K562 (cell line): ENCODE measurements at regions not wholly inside any gene's neighbourhood (a gene's known extent, or its start where the extent isn't known, plus 50 kb on each side); places are given as distances from the start of the nearest gene placed in this dataset.

Experiments
- ATAC-seq: fragments of 200-7000 bp; cut with Tn5 transposase; 3 replicates; pipeline ENCODE4 v1.9.1; 2020; ENCODE audit warnings: moderate library complexity
- BruUV-seq: library from RNA; stranded (reverse); fragments of 400-500 nt; replicated peaks from 2 replicates; lab custom pipeline; 2021; lab: Mats Ljungman, UMichigan
- CTCF ChIA-PET: fragments of 300-600 bp; formaldehyde crosslinking; extraction: SDS; loops from one replicate; lab custom pipeline; 2021; ENCODE audit warnings: low intra/inter-chr PET ratio; lab: Yijun Ruan, JAX
- POLR2A ChIA-PET: fragments of 300-600, 350-650 bp; sonication (Branson Sonifier 250); formaldehyde crosslinking; extraction: SDS; loops from one replicate; lab custom pipeline; 2021; ENCODE audit warnings: antibody characterized with exemption, inconsistent platforms; lab: Yijun Ruan, JAX
- DNase-seq, 4 experiments: peaks; one replicate each; pipeline versions ENCODE4 v3.0.0 to v3.0.0-alpha.2; 2011 to 2018; ENCODE audit warnings: low spot score in 3 of 4, mixed read lengths in 3 of 4; ENCODE audit errors: extremely low read depth in 1 of 4
- FAIRE-seq: peaks from 2 replicates; lab custom pipeline; 2011; peaks lifted over from hg19 to GRCh38; lab: Jason Lieb, UNC
- H2AFZ ChIP-seq: 2 replicates; pipeline ENCODE4 v1.6.0; 2011; ENCODE audit warnings: low read depth, low read length, control low read depth, inconsistent platforms
- H3K27ac ChIP-seq: fragments of 200-600 bp; 3 replicates; pipeline ENCODE4 v1.8.0; 2011; ENCODE audit warnings: low read depth, mild to moderate bottlenecking, control low read depth, inconsistent platforms, low read length, moderate library complexity, mixed read lengths; ENCODE audit errors: extremely low read depth
- H3K27me3 ChIP-seq, 2 experiments: fragments of 300-600 bp in 1 of 2; 2 replicates in 1 of 2; 3 replicates in 1 of 2; pipeline versions ENCODE4 v1.6.0 to v1.8.0; 2011; ENCODE audit warnings: inconsistent platforms in 2 of 2, low read length in 2 of 2, mild to moderate bottlenecking in 1 of 2, mixed read lengths in 1 of 2, moderate library complexity in 1 of 2; ENCODE audit not compliant: control insufficient read depth in 2 of 2, insufficient read depth in 2 of 2
- H3K36me3 ChIP-seq: fragments of 300-600 bp; 3 replicates; pipeline ENCODE4 v1.8.0; 2011; ENCODE audit warnings: mild to moderate bottlenecking, low read length, inconsistent platforms; ENCODE audit not compliant: control insufficient read depth, insufficient read depth
- H3K4me1 ChIP-seq, 2 experiments: fragments of 200-600 bp in 1 of 2; replicated peaks in 1 of 2; 2 replicates in 1 of 2; 3 replicates in 1 of 2; pipeline versions ENCODE4 v1.5.1 to v1.8.0; 2011; ENCODE audit warnings: inconsistent platforms in 2 of 2, low read length in 2 of 2, mild to moderate bottlenecking in 1 of 2, mixed read lengths in 1 of 2, moderate library complexity in 1 of 2; ENCODE audit not compliant: control insufficient read depth in 2 of 2, insufficient read depth in 2 of 2
- H3K4me2 ChIP-seq: 2 replicates; pipeline ENCODE4 v1.6.1; 2011; ENCODE audit warnings: low read length, control low read depth, inconsistent platforms, mixed read lengths; ENCODE audit not compliant: insufficient read depth
- H3K4me3 ChIP-seq: fragments of 200-600 bp; sonication (generic), shearing (Covaris generic); 2 replicates; pipeline ENCODE4 v1.5.1; 2016; ENCODE audit warnings: control low read depth, inconsistent platforms
- H3K79me2 ChIP-seq: fragments of 200-600 bp; 3 replicates; pipeline ENCODE4 v1.8.0; 2011; ENCODE audit warnings: low read length, inconsistent platforms; ENCODE audit not compliant: control insufficient read depth, insufficient read depth
- H3K9ac ChIP-seq, 2 experiments: 2 replicates each; pipeline versions ENCODE4 v1.6.0 to v1.6.1; 2011; ENCODE audit warnings: low read depth in 2 of 2, low read length in 2 of 2, control low read depth in 1 of 2, inconsistent platforms in 1 of 2, mild to moderate bottlenecking in 1 of 2, mixed read lengths in 1 of 2; ENCODE audit not compliant: insufficient read depth in 1 of 2
- H3K9me1 ChIP-seq: one replicate; pipeline ENCODE4 v1.6.0; 2011; ENCODE audit warnings: inconsistent platforms, mild to moderate bottlenecking, low read length, moderate library complexity; ENCODE audit not compliant: control insufficient read depth, insufficient read depth
- H3K9me3 ChIP-seq: replicated peaks from 2 replicates; pipeline ENCODE4 v1.5.1; 2011; ENCODE audit warnings: low read depth, low read length, inconsistent platforms; ENCODE audit not compliant: control insufficient read depth, insufficient read depth
- H4K20me1 ChIP-seq: replicated peaks from 2 replicates; pipeline ENCODE4 v1.6.1; 2011; ENCODE audit warnings: low read length, inconsistent platforms, mixed read lengths; ENCODE audit not compliant: control insufficient read depth, insufficient read depth
- ARNT ChIP-seq, 2 experiments: fragments of 450-650 bp; IDR thresholded peaks; 2 replicates each; pipeline ENCODE4 v1.6.1; 2016; ENCODE audit warnings: mild to moderate bottlenecking in 1 of 2
- CHD4 ChIP-seq: fragments of 200-600 bp; sonication (generic); IDR thresholded peaks from 3 replicates; pipeline ENCODE4 v1.6.1; 2012; ENCODE audit warnings: low read depth, mild to moderate bottlenecking, mixed read lengths, low read length, inconsistent platforms; ENCODE audit not compliant: insufficient read depth, insufficient replicate concordance, poor library complexity, severe bottlenecking
- ESRRB ChIP-seq: fragments of 250-450 bp; sonication (Bioruptor Pico); IDR thresholded peaks from 2 replicates; pipeline ENCODE4 v1.5.0; 2020; ENCODE audit warnings: mild to moderate bottlenecking, moderate library complexity, borderline replicate concordance
- HDAC1 ChIP-seq, 2 experiments: fragments of 450-650 bp; IDR thresholded peaks; 2 replicates each; pipeline ENCODE4 v1.6.1; 2016 to 2017; ENCODE audit warnings: inconsistent platforms in 1 of 2, mild to moderate bottlenecking in 1 of 2, moderate library complexity in 1 of 2
- KDM5B ChIP-seq: fragments of 200-600 bp; sonication (generic); IDR thresholded peaks from 2 replicates; pipeline ENCODE4 v1.6.1; 2012; ENCODE audit warnings: low read depth, mild to moderate bottlenecking, moderate library complexity, low read length, control low read depth, inconsistent platforms; ENCODE audit not compliant: insufficient replicate concordance
- MED1 ChIP-seq: sonication (generic); formaldehyde crosslinking; IDR thresholded peaks from 2 replicates; pipeline ENCODE4 v1.8.1; 2023; ENCODE audit warnings: missing genetic modification reagents, borderline replicate concordance
- ZFP1 ChIP-seq: fragments of 450-650 bp; formaldehyde crosslinking; IDR thresholded peaks from 2 replicates; pipeline ENCODE4 v1.4.0; 2020; ENCODE audit warnings: mild to moderate bottlenecking, mixed read lengths
- ZNF143 ChIP-seq: sonication (generic); formaldehyde crosslinking; IDR thresholded peaks from 2 replicates; pipeline ENCODE4 v1.9.0; 2022; ENCODE audit warnings: mild to moderate bottlenecking, missing genetic modification reagents
- ZNF174 ChIP-seq: fragments of 250-450 bp; sonication (Bioruptor Pico); IDR thresholded peaks from 2 replicates; pipeline ENCODE4 v1.4.0; 2020; ENCODE audit warnings: mild to moderate bottlenecking
- ZNF311 ChIP-seq: fragments of 250-450 bp; sonication (Bioruptor Pico); IDR thresholded peaks from 2 replicates; pipeline ENCODE4 v1.4.0; 2020; ENCODE audit warnings: mild to moderate bottlenecking, moderate library complexity
- ZNF57 ChIP-seq: fragments of 450-650 bp; formaldehyde crosslinking; IDR thresholded peaks from 2 replicates; pipeline ENCODE4 v1.4.0; 2020; ENCODE audit warnings: mild to moderate bottlenecking, moderate library complexity
- ZNF644 ChIP-seq: fragments of 200-800 bp; sonication (Bioruptor generic); IDR thresholded peaks from 2 replicates; pipeline ENCODE4 v1.6.1; 2016; ENCODE audit warnings: low read depth, missing genetic modification characterization, missing compliant biosample characterization
- WGBS: fragments of 100-300 bp; shearing (Covaris generic); methylation state at CpG from one replicate; pipeline ENCODE4 v1.1.6; 2016; ENCODE audit warnings: low coverage, mixed read lengths; ENCODE audit not compliant: insufficient coverage; ENCODE audit errors: missing lambda C conversion rate; 5-methylcytosine and 5-hydroxymethylcytosine counted together
- in situ Hi-C: fragments of 300-500 bp; cut with MboI; formaldehyde crosslinking; loops from 4 replicates; pipeline ENCODE4 v1.15.0; 2018; ENCODE audit warnings: inconsistent platforms, mixed read lengths
- intact Hi-C: fragments of 100-400 bp; cut with micrococcal nuclease; formaldehyde crosslinking; loops from 2 replicates; pipeline ENCODE4 v1.14.2; 2022

- no peak for ATAC-seq
- intact Hi-C loops (no loop called here), in situ Hi-C loops (no loop called here)
- ChIA-PET CTCF (no interaction called here), POLR2A (no interaction called here)
- Histone ChIP-seq H3K4me1 (no peaks in the 10 kb centered on the region), H3K9me3 (no peaks in the 10 kb centered on the region), H3K9ac (no peak overlapping the region), H2AFZ (no peak overlapping the region), H3K27me3 (no peaks in the 10 kb centered on the region), H3K4me3 (no peak overlapping the region), H3K9me1 (no peaks in the 10 kb centered on the region), H3K27ac (no peak overlapping the region), H3K4me2 (no peak overlapping the region), H4K20me1 (no peaks in the 10 kb centered on the region), H3K36me3 (no peaks in the 10 kb centered on the region), H3K79me2 (no peaks in the 10 kb centered on the region)
- no peak for FAIRE-seq
- no peak for DNase-seq
- BruUV-seq, result no TSS peak
- WGBS, result 2% methylated on average over 3 of the region's 3 CpGs
- no peak for TF ChIP-seq ARNT (IDR thresholded peaks at IDR 0.05)
- no peak for TF ChIP-seq ZNF143 (CRISPR knock-in tag)
Measured at GRCh38 chr13:73872397-73872796, 261.8 kb downstream of the KLF12 start.

GRCh38 chr13:73870970-73871935, 263.0 kb downstream of the KLF12 start:
- Histone ChIP-seq H4K20me1 (no peaks in the 10 kb centered on the region), H3K9me3 (no peaks in the 10 kb centered on the region), H3K27ac (no peak overlapping the region), H3K4me3 (no peak overlapping the region), H2AFZ (no peak overlapping the region), H3K4me2 (no peak overlapping the region), H3K9me1 (no peaks in the 10 kb centered on the region), H3K36me3 (no peaks in the 10 kb centered on the region), H3K79me2 (no peaks in the 10 kb centered on the region), H3K4me1 (no peaks in the 10 kb centered on the region), H3K27me3 (no peaks in the 10 kb centered on the region), H3K9ac (no peak overlapping the region)
- ChIA-PET POLR2A (no interaction called here), CTCF (no interaction called here)
- 1% methylated on average over 13 of the region's 15 CpGs for WGBS
- BruUV-seq, result no TSS peak
- DNase-seq (no peak), FAIRE-seq (no peak), ATAC-seq (no peak)
- intact Hi-C loops, result no loop called here
- in situ Hi-C loops, result no loop called here
- TF ChIP-seq ZFP1 (CRISPR knock-in tag), result no peak
- TF ChIP-seq CHD4, result no peak
- TF ChIP-seq ZNF57, result no peak
- TF ChIP-seq HDAC1 (IDR thresholded peaks at IDR 0.05), result no peak
- no peak for TF ChIP-seq ZNF174 (CRISPR knock-in tag)
- TF ChIP-seq ZNF644 (tag), result no peak
- TF ChIP-seq ESRRB (CRISPR knock-in tag), result no peak
- TF ChIP-seq KDM5B, result no peak
- no peak for TF ChIP-seq ZNF311
- TF ChIP-seq MED1 (CRISPR knock-in tag), result no peak
